Activated T-helper 2 cell treated with anti-CD3 and anti-CD28 coated beads, Interferon-gamma antibody, Interleukin-2, Interleukin-4, amounts not matched to agents 10 μg/mL and 5 μg/mL and 100 μg/mL, durations not matched to agents 14 hours and 24 hours and 36 hours (primary cell): ENCODE measurements at regions not wholly inside any gene's neighbourhood (a gene's known extent, or its start where the extent isn't known, plus 50 kb on each side); places are given as distances from the start of the nearest gene placed in this dataset.

Experiments used
- DNase-seq: peaks from one replicate; pipeline ENCODE4 v3.0.0; 2021; ENCODE audit warnings: low spot score
- H3K27ac Mint-ChIP-seq: one replicate; pipeline ENCODE4 v1.8.0; 2021; ENCODE audit warnings: mixed read lengths
- H3K27me3 Mint-ChIP-seq: one replicate; pipeline ENCODE4 v1.8.0; 2021; ENCODE audit warnings: low read depth, mixed read lengths
- H3K36me3 Mint-ChIP-seq: one replicate; pipeline ENCODE4 v1.8.0; 2021; ENCODE audit warnings: low read depth, mixed read lengths
- H3K4me1 Mint-ChIP-seq: one replicate; pipeline ENCODE4 v1.8.0; 2021; ENCODE audit warnings: low read depth, mixed read lengths
- H3K4me3 Mint-ChIP-seq: one replicate; pipeline ENCODE4 v1.8.0; 2021; ENCODE audit warnings: low read depth, mild to moderate bottlenecking, moderate library complexity, mixed read lengths
- H3K9me3 Mint-ChIP-seq: one replicate; pipeline ENCODE4 v1.8.0; 2021; ENCODE audit warnings: mixed read lengths
- intact Hi-C: fragments of 100-400 bp; cut with micrococcal nuclease; formaldehyde crosslinking; loops from one replicate; pipeline ENCODE4 v1.15.1; 2023

GRCh38 chr12:30357766-30358490, 337.7 kb downstream of the IPO8 start:
- Mint-ChIP-seq H3K9me3 (peaks cover 8% of the 10 kb centered on the region), H3K4me3 (no peak overlapping the region), H3K36me3 (no peaks in the 10 kb centered on the region), H3K27me3 (no peaks in the 10 kb centered on the region), H3K4me1 (no peaks in the 10 kb centered on the region), H3K27ac (no peak overlapping the region)
- intact Hi-C loops: no loop called here
- DNase-seq: no peak

GRCh38 chr12:30345744-30346471, 349.8 kb downstream of the IPO8 start:
- Mint-ChIP-seq H3K4me1 (no peaks in the 10 kb centered on the region), H3K27me3 (no peaks in the 10 kb centered on the region), H3K9me3 (no peaks in the 10 kb centered on the region), H3K4me3 (no peak overlapping the region), H3K27ac (no peak overlapping the region), H3K36me3 (no peaks in the 10 kb centered on the region)
- no peak for DNase-seq
- intact Hi-C loops: no loop called here

- intact Hi-C loops: no loop called here
- no peak for DNase-seq
- Mint-ChIP-seq H3K9me3 (no peaks in the 10 kb centered on the region), H3K4me3 (no peak overlapping the region), H3K27me3 (no peaks in the 10 kb centered on the region), H3K4me1 (no peaks in the 10 kb centered on the region), H3K36me3 (no peaks in the 10 kb centered on the region), H3K27ac (no peak overlapping the region)
Observed at GRCh38 chr12:30330565-30330964, 365.1 kb downstream of the IPO8 start.

DNA sequence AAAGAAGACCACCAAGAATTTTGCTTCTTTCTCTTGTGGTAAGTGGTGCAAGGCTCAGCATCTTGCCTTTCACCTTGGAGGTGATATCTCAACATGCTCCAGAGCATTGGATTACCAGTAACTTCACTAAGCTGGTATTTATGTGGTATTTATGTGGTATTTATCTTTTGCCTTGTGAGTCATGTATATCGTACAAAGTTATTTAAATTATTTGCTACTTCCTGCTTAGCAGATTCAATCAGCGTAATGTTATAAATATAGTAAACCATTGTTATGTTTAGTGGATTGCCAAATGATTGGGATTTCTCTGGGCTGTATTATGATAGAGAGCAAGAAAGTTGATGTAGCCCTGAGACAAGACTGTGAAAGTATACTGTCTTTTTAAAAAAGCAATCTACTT, 366.4 kb downstream of the IPO8 start:
- no peaks in the 10 kb centered on the region for H3K9me3 Mint-ChIP-seq
- no peak for DNase-seq
- H3K27ac Mint-ChIP-seq: no peak overlapping the region
- H3K4me3 Mint-ChIP-seq: no peak overlapping the region
- H3K36me3 Mint-ChIP-seq: no peaks in the 10 kb centered on the region
- no peaks in the 10 kb centered on the region for H3K4me1 Mint-ChIP-seq
- intact Hi-C loops: no loop called here
- no peaks in the 10 kb centered on the region for H3K27me3 Mint-ChIP-seq

DNA sequence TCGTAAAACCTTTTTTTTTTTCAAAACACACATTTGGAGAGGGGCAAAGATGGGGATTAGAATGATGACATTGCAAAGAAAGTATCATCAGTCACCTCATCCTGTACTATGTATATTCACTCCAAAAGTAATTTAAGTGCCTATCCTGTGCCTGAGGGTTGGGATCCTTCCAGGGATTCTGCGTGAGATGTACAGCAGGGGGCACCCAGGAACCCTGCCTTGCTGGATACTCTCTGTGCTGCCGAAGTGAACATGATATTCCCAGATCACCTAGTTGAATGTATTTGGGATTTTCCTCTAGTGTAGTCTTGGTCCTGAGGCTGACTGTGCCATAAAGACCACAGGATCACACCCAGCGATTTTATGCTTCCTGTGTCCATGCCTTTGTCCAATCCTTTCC, 372.7 kb downstream of the IPO8 start:
- H3K36me3 Mint-ChIP-seq: no peaks in the 10 kb centered on the region
- no peak for DNase-seq
- H3K27me3 Mint-ChIP-seq: no peaks in the 10 kb centered on the region
- no peaks in the 10 kb centered on the region for H3K9me3 Mint-ChIP-seq
- H3K27ac Mint-ChIP-seq: no peak overlapping the region
- H3K4me1 Mint-ChIP-seq: no peaks in the 10 kb centered on the region
- no peak overlapping the region for H3K4me3 Mint-ChIP-seq
- intact Hi-C loops: no loop called here

GRCh38 chr12:30320561-30320960, 375.1 kb downstream of the IPO8 start:
- Mint-ChIP-seq H3K4me1 (no peaks in the 10 kb centered on the region), H3K9me3 (no peaks in the 10 kb centered on the region), H3K36me3 (no peaks in the 10 kb centered on the region), H3K27ac (no peak overlapping the region), H3K27me3 (no peaks in the 10 kb centered on the region), H3K4me3 (no peak overlapping the region)
- intact Hi-C loops: no loop called here
- DNase-seq: no peak

GRCh38 chr12:30314506-30315100, 381.1 kb downstream of the IPO8 start:
- H3K27me3 Mint-ChIP-seq: no peaks in the 10 kb centered on the region
- H3K9me3 Mint-ChIP-seq: no peaks in the 10 kb centered on the region
- no peak for DNase-seq
- no peaks in the 10 kb centered on the region for H3K36me3 Mint-ChIP-seq
- no peak overlapping the region for H3K4me3 Mint-ChIP-seq
- H3K27ac Mint-ChIP-seq: no peak overlapping the region
- intact Hi-C loops: no loop called here
- no peaks in the 10 kb centered on the region for H3K4me1 Mint-ChIP-seq

GRCh38 chr12:30308010-30308717, 387.5 kb downstream of the IPO8 start:
- Mint-ChIP-seq H3K9me3 (peaks cover 5% of the 10 kb centered on the region), H3K4me1 (no peaks in the 10 kb centered on the region), H3K27me3 (no peaks in the 10 kb centered on the region), H3K36me3 (no peaks in the 10 kb centered on the region), H3K27ac (no peak overlapping the region), H3K4me3 (no peak overlapping the region)
- intact Hi-C loops: no loop called here
- no peak for DNase-seq

DNA sequence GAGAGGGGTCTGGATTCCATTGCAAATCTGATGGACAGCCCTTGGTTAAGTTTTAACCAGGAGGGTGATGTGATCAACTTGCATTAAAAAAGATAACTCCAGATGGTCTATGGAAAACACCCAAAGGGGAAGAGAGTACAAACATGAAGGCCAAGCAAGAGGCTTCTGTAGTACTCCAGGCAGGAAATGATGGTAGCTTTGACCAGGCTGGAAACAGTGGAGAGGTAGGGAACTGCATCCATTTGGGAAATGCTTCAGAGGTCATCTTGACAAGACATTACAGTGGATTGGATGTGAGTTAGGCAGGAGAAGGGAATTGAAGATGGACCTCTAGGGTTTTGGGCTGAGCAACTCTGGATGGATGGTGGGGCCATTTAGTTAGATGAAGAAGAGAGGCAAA, 391.1 kb downstream of the IPO8 start:
- peaks cover 7% of the 10 kb centered on the region for H3K9me3 Mint-ChIP-seq
- DNase-seq: no peak
- no peaks in the 10 kb centered on the region for H3K4me1 Mint-ChIP-seq
- no peak overlapping the region for H3K27ac Mint-ChIP-seq
- no peaks in the 10 kb centered on the region for H3K36me3 Mint-ChIP-seq
- no peaks in the 10 kb centered on the region for H3K27me3 Mint-ChIP-seq
- no peak overlapping the region for H3K4me3 Mint-ChIP-seq
- intact Hi-C loops: no loop called here

DNA sequence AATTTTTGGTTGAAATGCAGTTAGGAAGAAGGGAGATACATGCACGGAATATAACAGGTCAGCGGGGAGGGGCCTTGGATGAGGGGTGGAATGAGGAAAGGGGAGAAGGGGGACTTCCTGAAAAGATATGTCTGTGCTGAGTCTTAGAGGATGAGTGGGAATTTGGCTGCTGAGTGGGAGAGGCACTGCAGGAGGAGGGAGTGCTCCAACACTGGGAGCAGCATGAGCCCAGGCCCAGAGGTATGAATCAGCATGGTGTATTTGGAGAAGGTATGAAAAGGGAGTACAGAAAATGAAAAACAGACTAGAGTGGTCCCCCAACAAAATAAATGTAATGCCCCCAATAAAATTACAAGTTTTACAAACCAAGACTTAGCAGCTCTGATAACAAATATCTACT, 394.4 kb downstream of the IPO8 start:
- H3K9me3 Mint-ChIP-seq: peaks cover 3% of the 10 kb centered on the region
- H3K27ac Mint-ChIP-seq: no peak overlapping the region
- H3K27me3 Mint-ChIP-seq: no peaks in the 10 kb centered on the region
- no peaks in the 10 kb centered on the region for H3K4me1 Mint-ChIP-seq
- no peak for DNase-seq
- H3K36me3 Mint-ChIP-seq: no peaks in the 10 kb centered on the region
- H3K4me3 Mint-ChIP-seq: no peak overlapping the region
- intact Hi-C loops: no loop called here

DNA sequence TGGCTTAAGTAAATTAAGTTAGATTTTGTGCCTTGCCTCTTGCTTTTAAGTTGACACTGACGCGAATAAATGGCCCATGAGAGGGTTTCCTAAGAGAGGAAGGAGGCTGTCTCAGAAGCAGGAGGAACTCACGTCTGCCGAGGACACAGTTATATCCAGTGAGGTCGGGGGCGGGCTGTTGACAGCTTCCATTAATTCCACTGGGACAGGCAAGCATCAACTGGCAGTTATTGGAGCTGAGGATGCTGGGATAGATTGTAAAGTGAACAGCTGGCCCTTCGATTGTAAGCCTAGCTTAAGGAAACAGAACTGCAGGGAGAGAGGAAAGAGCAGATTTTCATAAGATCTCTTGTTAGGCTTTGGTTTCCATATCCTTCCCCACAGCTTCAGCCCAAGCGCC, 399.2 kb downstream of the IPO8 start:
- H3K36me3 Mint-ChIP-seq: no peaks in the 10 kb centered on the region
- no peak overlapping the region for H3K4me3 Mint-ChIP-seq
- no peak overlapping the region for H3K27ac Mint-ChIP-seq
- DNase-seq: no peak
- H3K27me3 Mint-ChIP-seq: no peaks in the 10 kb centered on the region
- no peaks in the 10 kb centered on the region for H3K4me1 Mint-ChIP-seq
- intact Hi-C loops: no loop called here
- peaks cover 11% of the 10 kb centered on the region for H3K9me3 Mint-ChIP-seq

- no peaks in the 10 kb centered on the region for H3K4me1 Mint-ChIP-seq
- no peak for DNase-seq
- H3K4me3 Mint-ChIP-seq: no peak overlapping the region
- intact Hi-C loops: no loop called here
- no peaks in the 10 kb centered on the region for H3K27me3 Mint-ChIP-seq
- H3K9me3 Mint-ChIP-seq: no peaks in the 10 kb centered on the region
- H3K27ac Mint-ChIP-seq: no peak overlapping the region
- no peaks in the 10 kb centered on the region for H3K36me3 Mint-ChIP-seq
Observed at GRCh38 chr12:30286345-30286926, 409.2 kb downstream of the IPO8 start.
